OCI-M2 (cell line): ENCODE measurements at regions not wholly inside any gene's neighbourhood (a gene's known extent, or its start where the extent isn't known, plus 50 kb on each side); places are given as distances from the start of the nearest gene placed in this dataset.
"Not testable (repeated sequence)": the region's sequence is repeated elsewhere in the genome, so short reads cannot be mapped to it uniquely, and the experiment has no call there.

Experiments used
- DNase-seq: peaks from one replicate; lab custom pipeline; 2025; ENCODE audit not compliant: unreplicated experiment; lab: John Stamatoyannopoulos, UW

DNA sequence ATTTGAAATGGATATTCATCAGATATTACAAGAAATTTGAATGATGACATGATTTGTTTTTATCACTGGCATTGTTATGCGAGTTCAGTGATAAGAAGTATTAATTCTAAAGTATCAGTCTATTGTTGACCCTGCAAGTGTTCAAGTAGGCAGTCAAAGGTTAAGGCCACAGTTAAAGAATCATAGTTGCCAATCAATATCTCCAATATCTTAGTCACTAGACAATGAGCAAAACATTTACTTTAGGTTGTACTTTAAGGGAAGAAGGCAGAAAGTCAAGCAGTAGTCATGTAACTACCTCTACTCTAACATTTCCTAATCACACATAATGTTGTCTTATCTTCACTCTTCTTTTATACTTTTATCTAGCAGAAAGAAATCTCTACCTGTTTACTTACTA lies 709.8 kb downstream of the PCDH17 start:
- no peak for DNase-seq

GRCh38 chr13:58343076-58343475 lies 711.5 kb downstream of the PCDH17 start:
- DNase-seq, result no peak

- DNase-seq, result not testable (repeated sequence)
Measured at GRCh38 chr13:58352100-58352499, 720.6 kb downstream of the PCDH17 start.

DNA sequence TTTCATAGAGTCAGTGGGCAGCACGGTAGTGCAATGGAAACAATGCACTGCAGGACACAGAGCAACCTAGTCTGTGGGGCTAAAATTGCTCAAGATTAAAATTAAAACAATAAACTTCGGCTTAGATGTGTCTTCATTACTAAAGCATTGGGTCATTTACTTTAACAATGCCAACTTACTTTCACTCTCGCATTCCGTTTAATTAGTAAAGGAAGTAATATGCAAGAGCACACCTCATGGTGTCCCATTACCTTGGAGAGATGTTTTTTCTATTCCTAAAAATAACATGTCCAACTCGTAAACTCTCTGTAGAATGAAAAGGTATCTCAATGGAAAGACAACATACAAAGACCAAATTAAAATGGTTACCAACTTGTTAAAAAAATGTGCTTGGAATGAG lies 738.4 kb downstream of the PCDH17 start:
- DNase-seq, result no peak

- DNase-seq, result no peak
Measured at GRCh38 chr13:58376349-58376748, 744.8 kb downstream of the PCDH17 start.

- DNase-seq, result no peak
Measured at GRCh38 chr13:58376775-58377174, 745.2 kb downstream of the PCDH17 start.

GRCh38 chr13:58379221-58379620 lies 747.7 kb downstream of the PCDH17 start:
- DNase-seq, result no peak

- not testable (repeated sequence) for DNase-seq
Measured at GRCh38 chr13:58385336-58385735, 753.8 kb downstream of the PCDH17 start.

DNA sequence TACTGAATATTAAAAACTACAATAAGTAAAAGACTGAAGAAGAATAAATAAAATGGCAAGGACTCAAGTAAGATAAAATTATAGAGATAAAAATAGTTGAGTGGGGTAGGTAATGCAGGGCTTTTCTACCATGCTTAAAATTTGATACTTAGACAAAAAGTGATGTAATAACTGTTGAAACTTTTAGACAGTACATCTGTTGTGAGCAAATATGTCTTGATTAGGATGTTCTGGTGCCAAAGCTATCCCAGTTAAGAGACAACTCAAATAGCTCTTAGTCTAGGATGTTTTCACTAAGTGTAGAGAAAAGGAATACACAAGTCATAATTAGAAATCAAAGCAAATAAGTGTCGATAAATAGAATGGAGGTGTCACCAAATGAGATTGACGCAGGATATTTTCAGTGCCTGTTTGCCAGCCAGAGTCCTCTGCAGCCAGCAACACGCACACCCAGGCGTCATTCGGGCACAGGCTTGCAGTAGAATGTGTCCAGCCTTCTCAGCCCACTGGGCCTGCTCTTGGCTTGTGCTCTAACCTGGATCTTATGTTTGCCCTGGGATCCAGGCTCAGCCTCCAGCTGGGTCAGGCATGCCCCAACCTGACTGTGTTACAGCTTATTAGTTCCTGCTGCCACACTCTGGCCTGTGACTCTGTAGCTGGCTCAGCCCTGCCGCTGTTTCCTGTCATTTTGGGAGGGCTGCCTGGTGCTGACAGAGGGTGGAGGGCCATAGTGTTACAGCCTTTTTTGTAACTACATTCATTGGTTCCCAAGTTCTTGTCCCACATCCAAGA lies 766.2 kb downstream of the PCDH17 start:
- DNase-seq, result no peak

GRCh38 chr13:58399263-58399662 lies 767.7 kb downstream of the PCDH17 start:
- no peak for DNase-seq

DNA sequence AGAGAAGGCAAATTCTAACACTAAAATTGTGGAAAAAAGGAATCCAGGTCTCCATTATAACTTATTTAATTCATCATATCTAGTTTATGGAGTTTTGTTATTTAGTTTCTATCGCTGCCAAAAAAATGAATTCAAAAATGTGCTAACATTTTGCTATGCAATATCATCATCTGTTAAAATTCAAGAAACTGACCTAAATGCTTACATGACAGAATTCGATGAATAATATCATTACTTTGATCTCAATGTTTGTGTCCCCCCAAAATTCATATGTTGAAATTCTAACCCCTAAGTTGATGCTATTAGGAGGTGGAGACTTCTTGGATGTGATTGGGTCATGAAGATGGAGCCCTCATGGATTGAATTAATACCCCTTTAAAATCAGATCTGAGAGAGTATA lies 775.0 kb downstream of the PCDH17 start:
- DNase-seq, result no peak

GRCh38 chr13:58429917-58430316 lies 798.4 kb downstream of the PCDH17 start:
- no peak for DNase-seq

GRCh38 chr13:58434943-58435342 lies 803.4 kb downstream of the PCDH17 start:
- no peak for DNase-seq

GRCh38 chr13:58437427-58437826 lies 805.9 kb downstream of the PCDH17 start:
- DNase-seq, result no peak

DNA sequence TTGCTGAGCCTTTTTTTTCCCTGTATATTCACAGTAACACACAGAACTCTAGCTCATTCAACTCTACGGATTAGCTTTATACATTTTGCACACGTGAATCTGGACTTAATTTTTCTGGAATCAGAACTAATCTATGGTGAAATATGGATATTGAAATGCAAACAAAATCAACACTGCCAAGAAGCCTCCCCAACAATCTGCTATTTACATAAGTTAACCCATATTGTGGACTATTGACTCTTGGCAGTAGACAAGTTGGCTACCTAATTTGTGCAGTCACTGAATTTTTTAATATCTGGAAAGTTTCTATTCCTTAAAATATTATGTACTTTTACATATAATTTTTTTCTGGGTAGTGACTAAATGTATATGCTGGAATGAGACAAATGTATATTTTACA lies 815.4 kb downstream of the PCDH17 start:
- DNase-seq, result no peak

DNA sequence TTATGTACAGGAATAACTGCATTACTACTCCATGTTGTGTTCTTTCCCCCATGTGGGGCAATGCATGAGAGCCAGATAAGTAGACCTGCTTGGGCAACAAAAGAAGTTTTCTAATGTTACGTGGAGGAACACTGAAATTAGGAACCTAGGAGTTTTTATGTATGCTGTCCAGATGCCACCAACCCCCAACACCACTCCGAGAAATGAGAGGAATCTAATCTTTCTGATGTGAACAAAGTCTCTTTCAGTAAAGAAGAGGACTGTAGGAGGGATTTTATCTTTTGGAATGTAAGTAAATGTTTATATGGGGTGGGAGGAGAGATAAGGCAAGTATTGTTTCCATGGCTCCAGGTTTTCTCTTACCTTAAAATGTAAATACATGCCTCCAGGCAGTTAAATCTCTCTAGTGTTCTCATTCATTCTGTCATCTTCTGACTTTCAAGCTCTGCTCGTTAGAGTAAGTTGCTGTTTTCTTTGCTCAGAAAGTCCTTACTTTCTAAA lies 820.6 kb downstream of the PCDH17 start:
- DNase-seq, result no peak

DNA sequence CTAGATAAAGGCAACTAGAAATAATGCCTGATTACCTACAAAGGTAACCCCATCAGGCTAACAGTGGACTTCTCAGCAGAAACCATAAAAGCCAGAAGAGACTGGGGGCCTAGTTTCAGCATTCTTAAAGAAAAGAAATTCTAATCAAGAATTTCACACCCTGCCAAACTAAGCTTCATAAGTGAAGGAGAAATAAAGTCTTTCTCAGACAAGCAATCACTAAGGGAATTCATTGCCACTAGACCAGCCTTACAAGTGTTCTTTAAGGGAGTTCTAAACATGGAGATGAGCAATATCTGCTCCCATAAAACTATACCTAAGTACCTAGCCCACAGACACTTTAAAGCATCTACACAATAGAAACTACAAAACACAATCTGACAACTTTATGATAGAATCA lies 823.5 kb downstream of the PCDH17 start:
- no peak for DNase-seq

- no peak for DNase-seq
Measured at GRCh38 chr13:58461217-58461616, 829.7 kb downstream of the PCDH17 start.

DNA sequence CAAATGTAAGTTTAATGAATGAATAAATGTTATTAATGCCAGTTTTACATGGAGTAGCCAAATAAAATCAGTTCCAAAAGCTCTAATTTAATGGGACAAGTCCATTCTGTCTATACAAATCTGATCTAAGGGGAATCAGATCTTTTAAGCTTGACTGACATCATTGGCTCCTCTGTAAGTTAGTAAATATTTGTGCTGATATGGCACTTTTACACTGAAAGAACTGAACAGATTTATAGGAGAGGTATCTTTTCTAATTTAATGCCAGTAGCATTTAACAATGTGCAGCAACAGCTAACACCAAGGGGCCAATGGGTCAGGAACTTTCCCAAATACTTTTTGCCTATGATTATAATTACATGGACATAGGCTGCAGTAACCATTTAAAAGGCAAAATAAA lies 832.3 kb downstream of the PCDH17 start:
- DNase-seq, result no peak

GRCh38 chr13:58467176-58467575 lies 835.6 kb downstream of the PCDH17 start:
- no peak for DNase-seq

DNA sequence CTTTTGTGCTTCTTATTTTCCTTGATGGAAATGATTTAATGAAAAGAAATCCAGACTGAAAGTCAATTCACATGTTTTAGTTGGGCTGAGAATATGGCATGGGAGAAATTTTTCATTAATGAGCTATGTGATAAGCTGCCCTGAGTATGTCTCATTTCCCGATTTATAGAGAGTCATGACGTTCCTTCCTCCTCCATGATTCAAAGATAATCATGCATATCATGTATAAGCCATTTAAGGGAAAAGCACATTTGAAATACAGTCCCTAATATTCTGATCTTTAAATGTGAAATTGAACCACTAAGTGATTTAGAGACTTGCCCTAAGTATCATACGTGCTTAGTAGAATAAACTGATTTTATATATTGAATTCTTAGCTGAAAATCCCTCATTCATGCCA lies 840.9 kb downstream of the PCDH17 start:
- DNase-seq, result no peak

DNA sequence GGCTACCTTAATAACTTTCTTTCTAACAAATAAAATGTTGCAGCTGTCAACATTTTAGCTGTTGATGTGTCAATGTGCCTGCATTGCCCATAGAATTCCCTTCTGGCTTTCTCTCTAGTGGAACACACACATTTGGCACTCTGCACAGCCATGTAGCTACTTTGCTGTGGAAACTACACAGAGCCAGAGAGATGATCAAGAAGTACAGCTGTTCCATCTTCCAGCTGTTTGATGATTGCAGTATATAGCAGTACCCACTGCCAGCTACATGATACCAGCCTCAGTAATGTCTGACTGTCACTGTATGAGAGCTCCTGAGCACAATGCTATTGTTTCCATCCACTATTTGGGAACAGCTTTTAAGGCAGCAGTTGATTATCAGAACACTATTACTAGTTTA lies 843.0 kb downstream of the PCDH17 start:
- no peak for DNase-seq
